ENCODE measurements at regions not wholly inside any gene's neighbourhood (a gene's known extent, or its start where the extent isn't known, plus 50 kb on each side); places are given as distances from the start of the nearest gene placed in this dataset.
"Not testable (repeated sequence)": the region's sequence is repeated elsewhere in the genome, so short reads cannot be mapped to it uniquely, and the experiment has no call there.

GRCh38 chr7:16933296-16934279 is 51.8 kb upstream of the AGR3 start:
- DNase-seq (ENCODE audit: low read depth in 2 of 2) = no peak

GRCh38 chr7:16934722-16935340 is 53.0 kb upstream of the AGR3 start:
- DNase-seq (ENCODE audit: low read depth in 2 of 2) = no peak

GRCh38 chr7:16935341-16935735 is 53.6 kb upstream of the AGR3 start:
- DNase-seq (ENCODE audit: low read depth in 2 of 2) = no peak

- no peak for DNase-seq (ENCODE audit: low read depth in 2 of 2)
Observed at GRCh38 chr7:16936626-16937422, 55.0 kb upstream of the AGR3 start.

- no peak for DNase-seq (ENCODE audit: low read depth in 2 of 2)
Observed at GRCh38 chr7:16939161-16939560, 57.4 kb upstream of the AGR3 start.

GRCh38 chr7:16940776-16941175 is 59.0 kb upstream of the AGR3 start:
- DNase-seq (ENCODE audit: low read depth in 2 of 2) = no peak

GRCh38 chr7:16942929-16943509 is 61.2 kb upstream of the AGR3 start:
- DNase-seq (ENCODE audit: low read depth in 2 of 2) = no peak

GRCh38 chr7:16944936-16945335 is 63.2 kb upstream of the AGR3 start:
- no peak for DNase-seq (ENCODE audit: low read depth in 2 of 2)

- DNase-seq (ENCODE audit: low read depth in 2 of 2) = no peak
Observed at GRCh38 chr7:16945372-16945771, 63.6 kb upstream of the AGR3 start.

- not testable (repeated sequence) for DNase-seq (ENCODE audit: low read depth in 2 of 2)
Observed at GRCh38 chr7:16948110-16948509, 66.3 kb upstream of the AGR3 start.

GRCh38 chr7:16951483-16952080 is 69.8 kb upstream of the AGR3 start:
- DNase-seq (ENCODE audit: low read depth in 2 of 2) = no peak

GRCh38 chr7:16954321-16954720 is 72.5 kb upstream of the AGR3 start:
- no peak for DNase-seq (ENCODE audit: low read depth in 2 of 2)

- no peak for DNase-seq (ENCODE audit: low read depth in 2 of 2)
Observed at GRCh38 chr7:16958724-16959123, 76.9 kb upstream of the AGR3 start.

- no peak for DNase-seq (ENCODE audit: low read depth in 2 of 2)
Observed at GRCh38 chr7:16960337-16960965, 78.7 kb upstream of the AGR3 start.

- DNase-seq (ENCODE audit: low read depth in 2 of 2) = no peak
Observed at GRCh38 chr7:16961641-16962040, 79.9 kb upstream of the AGR3 start.

GRCh38 chr7:16963044-16963443 is 81.3 kb upstream of the AGR3 start:
- DNase-seq (ENCODE audit: low read depth in 2 of 2) = no peak

GRCh38 chr7:16965697-16966096 is 83.9 kb upstream of the AGR3 start:
- DNase-seq (ENCODE audit: low read depth in 2 of 2) = not testable (repeated sequence)

- no peak for DNase-seq (ENCODE audit: low read depth in 2 of 2)
Observed at GRCh38 chr7:16967300-16967811, 85.6 kb upstream of the AGR3 start.

GRCh38 chr7:16970732-16971482 is 89.1 kb upstream of the AGR3 start:
- DNase-seq (ENCODE audit: low read depth in 2 of 2) = no peak

GRCh38 chr7:16975712-16976111 is 93.9 kb upstream of the AGR3 start:
- no peak for DNase-seq (ENCODE audit: low read depth in 2 of 2)
